Endothelial cell of umbilical vein (primary cell): ENCODE measurements at regions not wholly inside any gene's neighbourhood (a gene's known extent, or its start where the extent isn't known, plus 50 kb on each side); places are given as distances from the start of the nearest gene placed in this dataset.
"Not testable (repeated sequence)": the region's sequence is repeated elsewhere in the genome, so short reads cannot be mapped to it uniquely, and the experiment has no call there.

Experiments
- EZH2 ChIP-seq: IDR thresholded peaks from 2 replicates; pipeline ENCODE4 v1.6.1; 2012; ENCODE audit warnings: borderline replicate concordance, low read depth, mild to moderate bottlenecking, moderate library complexity, low read length, inconsistent platforms; ENCODE audit not compliant: severe bottlenecking
- FOS ChIP-seq: IDR thresholded peaks from 2 replicates; pipeline ENCODE4 v1.6.1; 2011; ENCODE audit warnings: mild to moderate bottlenecking, low read length, moderate library complexity, borderline replicate concordance; ENCODE audit not compliant: insufficient read depth
- JUN ChIP-seq: IDR thresholded peaks from 2 replicates; pipeline ENCODE4 v1.6.1; 2011; ENCODE audit warnings: borderline replicate concordance, low read depth; ENCODE audit not compliant: insufficient read length, insufficient read depth
- POLR2A ChIP-seq: IDR thresholded peaks from 2 replicates; pipeline ENCODE4 v1.6.1; 2012; ENCODE audit warnings: low read depth, mild to moderate bottlenecking, control low read depth, low read length
- POLR2AphosphoS5 ChIP-seq: IDR thresholded peaks from 2 replicates; pipeline ENCODE4 v1.6.1; 2012; ENCODE audit warnings: low read depth, mild to moderate bottlenecking, control low read depth, low read length, moderate library complexity; ENCODE audit not compliant: insufficient read depth
- TF ChIP-seq, protein P1 (sequence below), 2 donors: IDR thresholded peaks; 1 replicate in 1 of 2; 2 replicates in 1 of 2; pipeline ENCODE4 v1.5.1; 2011; ENCODE audit warnings: low read length in 2 of 2, mild to moderate bottlenecking in 2 of 2, moderate library complexity in 2 of 2, control low read depth in 1 of 2, inconsistent platforms in 1 of 2, low read depth in 1 of 2; ENCODE audit not compliant: insufficient read depth in 1 of 2; ENCODE audit errors: extremely low read depth in 1 of 2
- TF ChIP-seq, protein P2 (sequence below): IDR thresholded peaks from 2 replicates; pipeline ENCODE4 v1.6.1; 2011; ENCODE audit not compliant: insufficient read depth, insufficient read length

DNA sequence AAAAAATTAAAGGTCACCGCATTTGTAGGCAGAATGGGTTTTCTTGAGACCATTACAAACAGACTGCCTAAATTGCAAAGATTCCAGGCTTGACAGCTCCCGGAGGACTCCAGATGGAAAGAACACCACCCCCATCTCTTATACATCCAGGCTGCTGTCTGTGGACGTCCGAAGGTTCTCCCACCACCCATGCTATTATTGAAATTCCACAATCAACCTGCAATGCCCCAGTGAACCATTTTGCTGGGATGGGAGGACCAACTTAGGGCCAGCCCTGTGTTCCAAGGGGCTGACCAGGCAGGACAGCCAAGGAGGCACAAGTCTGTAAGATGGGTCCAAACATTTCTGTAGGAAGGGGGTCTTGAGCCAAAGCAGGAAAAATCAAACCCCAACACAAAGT is 122.7 kb downstream of the NPIPA8 start:
- TF ChIP-seq, protein P1, sequence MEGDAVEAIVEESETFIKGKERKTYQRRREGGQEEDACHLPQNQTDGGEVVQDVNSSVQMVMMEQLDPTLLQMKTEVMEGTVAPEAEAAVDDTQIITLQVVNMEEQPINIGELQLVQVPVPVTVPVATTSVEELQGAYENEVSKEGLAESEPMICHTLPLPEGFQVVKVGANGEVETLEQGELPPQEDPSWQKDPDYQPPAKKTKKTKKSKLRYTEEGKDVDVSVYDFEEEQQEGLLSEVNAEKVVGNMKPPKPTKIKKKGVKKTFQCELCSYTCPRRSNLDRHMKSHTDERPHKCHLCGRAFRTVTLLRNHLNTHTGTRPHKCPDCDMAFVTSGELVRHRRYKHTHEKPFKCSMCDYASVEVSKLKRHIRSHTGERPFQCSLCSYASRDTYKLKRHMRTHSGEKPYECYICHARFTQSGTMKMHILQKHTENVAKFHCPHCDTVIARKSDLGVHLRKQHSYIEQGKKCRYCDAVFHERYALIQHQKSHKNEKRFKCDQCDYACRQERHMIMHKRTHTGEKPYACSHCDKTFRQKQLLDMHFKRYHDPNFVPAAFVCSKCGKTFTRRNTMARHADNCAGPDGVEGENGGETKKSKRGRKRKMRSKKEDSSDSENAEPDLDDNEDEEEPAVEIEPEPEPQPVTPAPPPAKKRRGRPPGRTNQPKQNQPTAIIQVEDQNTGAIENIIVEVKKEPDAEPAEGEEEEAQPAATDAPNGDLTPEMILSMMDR (IDR thresholded peaks at IDR 0.05; ENCODE audit: extremely low read depth in 1 of 2, insufficient read depth in 1 of 2, low read depth in 1 of 2, low read length in 2 of 2), result not testable (repeated sequence)
- not testable (repeated sequence) for TF ChIP-seq POLR2AphosphoS5, EZH2, POLR2A, JUN, FOS
- TF ChIP-seq, protein P2, sequence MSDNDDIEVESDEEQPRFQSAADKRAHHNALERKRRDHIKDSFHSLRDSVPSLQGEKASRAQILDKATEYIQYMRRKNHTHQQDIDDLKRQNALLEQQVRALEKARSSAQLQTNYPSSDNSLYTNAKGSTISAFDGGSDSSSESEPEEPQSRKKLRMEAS, result not testable (repeated sequence)
